HG03439 (cell line): ENCODE measurements at regions not wholly inside any gene's neighbourhood (a gene's known extent, or its start where the extent isn't known, plus 50 kb on each side); places are given as distances from the start of the nearest gene placed in this dataset.

Experiments used
- ATAC-seq: cut with Tn5 transposase; IDR thresholded peaks from one replicate; pipeline ENCODE4 v1.9.1; 2021; ENCODE audit warnings: mild to moderate bottlenecking, moderate library complexity; ENCODE audit not compliant: unreplicated experiment

- ATAC-seq: no peak
Measured at GRCh38 chr2:128820452-128820851, 501.8 kb upstream of the HS6ST1 start.

- no peak for ATAC-seq
Measured at GRCh38 chr2:128821010-128821409, 502.3 kb upstream of the HS6ST1 start.

- no peak for ATAC-seq
Measured at GRCh38 chr2:128832946-128833663, 514.4 kb upstream of the HS6ST1 start.

- no peak for ATAC-seq
Measured at GRCh38 chr2:128833664-128834027, 515.0 kb upstream of the HS6ST1 start.

- no peak for ATAC-seq
Measured at GRCh38 chr2:128834207-128834879, 515.7 kb upstream of the HS6ST1 start.

- ATAC-seq: no peak
Measured at GRCh38 chr2:128834880-128835252, 516.2 kb upstream of the HS6ST1 start.

GRCh38 chr2:128835342-128835855 lies 516.7 kb upstream of the HS6ST1 start:
- no peak for ATAC-seq

GRCh38 chr2:128835974-128836373 lies 517.3 kb upstream of the HS6ST1 start:
- no peak for ATAC-seq

GRCh38 chr2:128836559-128837100 lies 518.0 kb upstream of the HS6ST1 start:
- ATAC-seq: no peak

GRCh38 chr2:128838244-128838643 lies 519.6 kb upstream of the HS6ST1 start:
- ATAC-seq: no peak

- ATAC-seq: no peak
Measured at GRCh38 chr2:128841803-128842202, 523.1 kb upstream of the HS6ST1 start.

- no peak for ATAC-seq
Measured at GRCh38 chr2:128867311-128867710, 548.6 kb upstream of the HS6ST1 start.

- ATAC-seq: no peak
Measured at GRCh38 chr2:128867936-128868636, 549.4 kb upstream of the HS6ST1 start.

- no peak for ATAC-seq
Measured at GRCh38 chr2:128868686-128869551, 550.3 kb upstream of the HS6ST1 start.

- no peak for ATAC-seq
Measured at GRCh38 chr2:128874608-128875007, 555.9 kb upstream of the HS6ST1 start.

- no peak for ATAC-seq
Measured at GRCh38 chr2:128876986-128877983, 558.6 kb upstream of the HS6ST1 start.

- ATAC-seq: no peak
Measured at GRCh38 chr2:128879161-128879560, 560.5 kb upstream of the HS6ST1 start.

- ATAC-seq: no peak
Measured at GRCh38 chr2:128894896-128895295, 576.2 kb upstream of the HS6ST1 start.
